Fibroblast of lung (primary cell): ENCODE measurements at regions not wholly inside any gene's neighbourhood (a gene's known extent, or its start where the extent isn't known, plus 50 kb on each side); places are given as distances from the start of the nearest gene placed in this dataset.

Source experiments
- CTCF ChIP-seq, 2 donors: IDR thresholded peaks in 1 of 2; conservative IDR thresholded peaks in 1 of 2; 1 replicate in 1 of 2; 2 replicates in 1 of 2; pipeline ENCODE4 v1.5.1; 2011 to 2012; ENCODE audit warnings: low read length in 2 of 2, control low read depth in 1 of 2, inconsistent platforms in 1 of 2, low read depth in 1 of 2, mild to moderate bottlenecking in 1 of 2
- EZH2 ChIP-seq: IDR thresholded peaks from 2 replicates; pipeline ENCODE4 v1.5.1; 2012; ENCODE audit warnings: low read length, control low read depth, mild to moderate bottlenecking; ENCODE audit errors: missing control alignments

- TF ChIP-seq CTCF (conservative IDR thresholded peaks at IDR 0.05 in 1 of 2, IDR thresholded peaks at IDR 0.05 in 1 of 2; ENCODE audit: low read depth in 1 of 2, low read length in 2 of 2) (no peak), EZH2 (no peak)
These were observed 172.3 kb downstream of the SHOX start for GRCh38 chrX:802846-803245.
